H1 (cell line): ENCODE measurements at regions not wholly inside any gene's neighbourhood (a gene's known extent, or its start where the extent isn't known, plus 50 kb on each side); places are given as distances from the start of the nearest gene placed in this dataset.

Experiments used
- CTCF ChIA-PET: fragments of 300-600 bp; sonication (Branson Sonifier 250); formaldehyde crosslinking; loops from one replicate; lab custom pipeline; 2021; ENCODE audit not compliant: partially characterized antibody; lab: Charles Lee
- POLR2A ChIA-PET: fragments of 300-600 bp; sonication (Branson Sonifier 250); formaldehyde crosslinking; loops from one replicate; lab custom pipeline; 2021; ENCODE audit warnings: inconsistent platforms; ENCODE audit not compliant: partially characterized antibody; lab: Charles Lee
- DNase-seq, 2 experiments: peaks; one replicate each; pipeline versions ENCODE4 v3.0.0 to v3.0.0-alpha.2; 2010 to 2022; ENCODE audit warnings: low spot score in 2 of 2, low read depth in 1 of 2, mixed read lengths in 1 of 2
- FAIRE-seq: peaks from 2 replicates; lab custom pipeline; 2011; peaks lifted over from hg19 to GRCh38; lab: Jason Lieb, UNC
- H2AFZ ChIP-seq: 2 replicates; pipeline ENCODE4 v1.8.1; 2012; ENCODE audit warnings: low read length, inconsistent platforms
- H2AK5ac ChIP-seq: 2 replicates; pipeline ENCODE4 v1.6.1; 2013; ENCODE audit warnings: low read depth, low read length
- H2BK120ac ChIP-seq: replicated peaks from 2 replicates; pipeline ENCODE3; 2013; ENCODE audit warnings: low read depth, low read length, inconsistent platforms
- H2BK12ac ChIP-seq: 2 replicates; pipeline ENCODE4 v1.6.1; 2013; ENCODE audit warnings: low read depth, low read length
- H2BK15ac ChIP-seq: 2 replicates; pipeline ENCODE4 v1.6.1; 2013; ENCODE audit warnings: low read length
- H2BK20ac ChIP-seq: 2 replicates; pipeline ENCODE4 v1.6.1; 2013; ENCODE audit warnings: low read length
- H2BK5ac ChIP-seq: 2 replicates; pipeline ENCODE4 v1.6.1; 2013; ENCODE audit warnings: low read depth, low read length
- H3K14ac ChIP-seq: 2 replicates; pipeline ENCODE4 v1.6.1; 2013; ENCODE audit warnings: inconsistent platforms; ENCODE audit not compliant: insufficient read length
- H3K18ac ChIP-seq: 2 replicates; pipeline ENCODE4 v1.6.1; 2013; ENCODE audit warnings: low read length; ENCODE audit errors: extremely low read depth
- H3K23ac ChIP-seq: 2 replicates; pipeline ENCODE4 v1.6.1; 2013; ENCODE audit warnings: inconsistent platforms; ENCODE audit not compliant: insufficient read length
- H3K23me2 ChIP-seq: 2 replicates; pipeline ENCODE4 v1.6.1; 2013; ENCODE audit warnings: low read depth, low read length
- H3K27ac ChIP-seq: 2 replicates; pipeline ENCODE4 v1.6.1; 2011; ENCODE audit warnings: low read depth, low read length, inconsistent platforms
- H3K27me3 ChIP-seq, 4 experiments: replicated peaks in 1 of 4; 1 replicate in 1 of 4; 2 replicates in 3 of 4; pipeline versions ENCODE4 v1.6.1 to v1.8.1; 2011 to 2013; ENCODE audit warnings: low read length in 3 of 4, mild to moderate bottlenecking in 3 of 4, inconsistent platforms in 2 of 4, mixed read lengths in 2 of 4, moderate library complexity in 1 of 4; ENCODE audit not compliant: control insufficient read depth in 3 of 4, insufficient read depth in 3 of 4; ENCODE audit errors: extremely low read depth in 1 of 4
- H3K36me3 ChIP-seq, 4 experiments: 2 replicates each; pipeline versions ENCODE4 v1.6.1 to v1.8.1; 2011 to 2013; ENCODE audit warnings: mild to moderate bottlenecking in 4 of 4, low read length in 3 of 4, moderate library complexity in 2 of 4, control low read depth in 1 of 4, inconsistent platforms in 1 of 4; ENCODE audit not compliant: insufficient read depth in 4 of 4, control insufficient read depth in 2 of 4
- H3K4ac ChIP-seq: replicated peaks from 2 replicates; pipeline ENCODE3; 2013; ENCODE audit warnings: low read length, low read depth, mixed read lengths, inconsistent platforms; ENCODE audit not compliant: insufficient read length
- H3K4me1 ChIP-seq, 4 experiments: replicated peaks in 1 of 4; 1 replicate in 1 of 4; 2 replicates in 3 of 4; pipeline versions ENCODE4 v1.6.1 to v1.8.1; 2011 to 2013; ENCODE audit warnings: low read length in 3 of 4, inconsistent platforms in 2 of 4, mixed read lengths in 1 of 4; ENCODE audit not compliant: insufficient read depth in 4 of 4, control insufficient read depth in 3 of 4
- H3K4me2 ChIP-seq, 2 experiments: 2 replicates each; pipeline versions ENCODE4 v1.6.1 to v1.8.1; 2011 to 2013; ENCODE audit warnings: low read depth in 2 of 2, low read length in 2 of 2, control low read depth in 1 of 2, inconsistent platforms in 1 of 2, mild to moderate bottlenecking in 1 of 2; ENCODE audit not compliant: insufficient read depth in 1 of 2
- H3K4me3 ChIP-seq, 4 experiments: fragments of 200-600, 300-600 bp in 1 of 4; sonication (generic), shearing (Covaris generic), sonication (Bioruptor Twin) in 1 of 4; 2 replicates each; pipeline versions ENCODE4 v1.5.1 to v1.8.1; 2011 to 2016; ENCODE audit warnings: low read length in 4 of 4, low read depth in 3 of 4, control low read depth in 2 of 4, inconsistent platforms in 2 of 4, mild to moderate bottlenecking in 2 of 4, mixed read lengths in 1 of 4, moderate library complexity in 1 of 4; ENCODE audit not compliant: insufficient read depth in 2 of 4; ENCODE audit errors: extremely low read depth in 1 of 4
- H3K56ac ChIP-seq: replicated peaks from 2 replicates; pipeline ENCODE3; 2013; ENCODE audit warnings: low read depth, mild to moderate bottlenecking, mixed read lengths, low read length, inconsistent platforms; ENCODE audit not compliant: insufficient read length
- H3K79me1 ChIP-seq: 2 replicates; pipeline ENCODE4 v1.6.1; 2013; ENCODE audit warnings: low read depth, low read length, control low read depth
- H3K79me2 ChIP-seq, 2 experiments: 2 replicates each; pipeline versions ENCODE4 v1.6.1 to v1.8.1; 2012 to 2013; ENCODE audit warnings: low read length in 2 of 2, mild to moderate bottlenecking in 2 of 2, inconsistent platforms in 1 of 2; ENCODE audit not compliant: insufficient read depth in 2 of 2, control insufficient read depth in 1 of 2
- H3K9ac ChIP-seq, 4 experiments: replicated peaks in 1 of 4; 1 replicate in 1 of 4; 2 replicates in 3 of 4; pipeline versions ENCODE4 v1.6.1 to v1.8.1; 2011 to 2013; ENCODE audit warnings: low read depth in 3 of 4, low read length in 3 of 4, control low read depth in 2 of 4, mild to moderate bottlenecking in 2 of 4, moderate library complexity in 2 of 4, inconsistent platforms in 1 of 4; ENCODE audit errors: extremely low read depth in 1 of 4
- H3K9me3 ChIP-seq, 2 experiments: 2 replicates each; pipeline versions ENCODE4 v1.6.1 to v1.8.1; 2012 to 2013; ENCODE audit warnings: mild to moderate bottlenecking in 2 of 2, moderate library complexity in 2 of 2, control low read depth in 1 of 2, inconsistent platforms in 1 of 2, low read depth in 1 of 2, low read length in 1 of 2, mixed read lengths in 1 of 2; ENCODE audit not compliant: insufficient read depth in 2 of 2
- H4K20me1 ChIP-seq, 2 experiments: replicated peaks in 1 of 2; 2 replicates each; pipeline versions ENCODE3 to v1.8.1; 2011 to 2013; ENCODE audit warnings: inconsistent platforms in 2 of 2, low read length in 2 of 2, mild to moderate bottlenecking in 1 of 2; ENCODE audit not compliant: insufficient read depth in 2 of 2, control insufficient read depth in 1 of 2
- H4K5ac ChIP-seq: 2 replicates; pipeline ENCODE4 v1.6.1; 2013; ENCODE audit warnings: low read length, low read depth, mixed read lengths, inconsistent platforms; ENCODE audit not compliant: insufficient read length
- H4K8ac ChIP-seq: 2 replicates; pipeline ENCODE4 v1.8.0; 2013; ENCODE audit warnings: mild to moderate bottlenecking, moderate library complexity, low read length, inconsistent platforms; ENCODE audit not compliant: insufficient read depth; ENCODE audit errors: extremely low read depth
- H4K91ac ChIP-seq: replicated peaks from 2 replicates; pipeline ENCODE3; 2013; ENCODE audit warnings: low read length, mixed read lengths, inconsistent platforms; ENCODE audit not compliant: insufficient read length
- BRCA1 ChIP-seq: IDR thresholded peaks from 2 replicates; pipeline ENCODE4 v1.6.1; 2012; ENCODE audit warnings: low read depth, low read length, improper control_type of control experiment
- CREB1 ChIP-seq: IDR thresholded peaks from 2 replicates; pipeline ENCODE4 v1.6.1; 2012; ENCODE audit warnings: inconsistent platforms
- GABPA ChIP-seq: IDR thresholded peaks from 2 replicates; pipeline ENCODE4 v1.6.1; 2011; ENCODE audit warnings: mild to moderate bottlenecking, low read length, moderate library complexity, borderline replicate concordance; ENCODE audit not compliant: insufficient read depth
- HDAC6 ChIP-seq: IDR thresholded peaks from one replicate; pipeline ENCODE4 v1.7.1; 2012; ENCODE audit warnings: low read depth, mild to moderate bottlenecking, inconsistent platforms, low read length, moderate library complexity
- POU5F1 ChIP-seq: IDR thresholded peaks from 2 replicates; pipeline ENCODE4 v1.6.1; 2011; ENCODE audit warnings: low read depth, mild to moderate bottlenecking, low read length, moderate library complexity
- RBBP5 ChIP-seq: IDR thresholded peaks from 2 replicates; pipeline ENCODE4 v1.7.1; 2012; ENCODE audit warnings: low read depth, mild to moderate bottlenecking, inconsistent platforms, low read length, moderate library complexity, borderline replicate concordance
- RFX5 ChIP-seq: IDR thresholded peaks from 2 replicates; pipeline ENCODE4 v1.6.1; 2011; ENCODE audit warnings: low read depth, low read length, improper control_type of control experiment, borderline replicate concordance
- SIN3A ChIP-seq, 2 experiments: IDR thresholded peaks in 1 of 2; conservative IDR thresholded peaks in 1 of 2; 2 replicates each; pipeline ENCODE4 v1.6.1; 2011 to 2012; ENCODE audit warnings: low read length in 2 of 2, improper control_type of control experiment in 1 of 2, low read depth in 1 of 2, mild to moderate bottlenecking in 1 of 2
- SP1 ChIP-seq: IDR thresholded peaks from 2 replicates; pipeline ENCODE4 v1.6.1; 2011; ENCODE audit warnings: low read depth, low read length
- TAF1 ChIP-seq: IDR thresholded peaks from 2 replicates; pipeline ENCODE4 v1.6.1; 2011; ENCODE audit warnings: mild to moderate bottlenecking, low read depth, low read length
- TEAD4 ChIP-seq: IDR thresholded peaks from 2 replicates; pipeline ENCODE4 v1.6.1; 2012; ENCODE audit warnings: low read depth, low read length, inconsistent platforms, mixed read lengths
- YY1 ChIP-seq: IDR thresholded peaks from 2 replicates; pipeline ENCODE4 v1.6.1; 2011; ENCODE audit warnings: low read depth, mild to moderate bottlenecking, low read length
- ZNF274 ChIP-seq: IDR thresholded peaks from 2 replicates; pipeline ENCODE4 v1.7.0; 2012; ENCODE audit warnings: low read length, borderline replicate concordance; ENCODE audit errors: extremely low read depth
- WGBS, 2 experiments: shearing (Covaris generic) in 1 of 2; methylation state at CpG; one replicate each; pipeline versions ENCODE4 v1.1.6 to v1.1.7; 2013 to 2015; ENCODE audit warnings: low lambda C conversion rate in 2 of 2, mixed read lengths in 2 of 2, inconsistent platforms in 1 of 2, low coverage in 1 of 2, missing lambda C conversion rate in 1 of 2; ENCODE audit not compliant: insufficient replicate concordance in 2 of 2, insufficient coverage in 1 of 2, insufficient read length in 1 of 2; ENCODE audit errors: extremely low coverage in 1 of 2, missing lambda C conversion rate in 1 of 2; 5-methylcytosine and 5-hydroxymethylcytosine counted together
- TF ChIP-seq, protein P1 (sequence below): IDR thresholded peaks from 2 replicates; pipeline ENCODE4 v1.6.1; 2012; ENCODE audit warnings: inconsistent platforms

- no peak overlapping the region; the same call in 1 of the 2 replicates for H2BK15ac ChIP-seq
- no peaks in the 10 kb centered on the region for H4K20me1 ChIP-seq
- DNase-seq, result no peak
- H3K56ac ChIP-seq, result no peak overlapping the region
- H2BK12ac ChIP-seq, result no peak overlapping the region
- no peak overlapping the region for H3K14ac ChIP-seq
- no peak overlapping the region for H2AK5ac ChIP-seq
- H3K23me2 ChIP-seq, result no peaks in the 10 kb centered on the region
- ChIA-PET POLR2A (interaction anchor here (1.0 kb wide), 1 partner anchor 9 kb away, joined by 3 read pairs; no protein-coding TSS in a partner anchor), CTCF (no interaction called here)
- no peaks in the 10 kb centered on the region for H3K36me3 ChIP-seq
- H3K4ac ChIP-seq, result no peak overlapping the region
- no peaks in the 10 kb centered on the region for H3K79me1 ChIP-seq
- H2AFZ ChIP-seq, result no peak overlapping the region
- no peak overlapping the region for H3K18ac ChIP-seq
- H4K5ac ChIP-seq, result no peak overlapping the region
- 92 to 100% methylated on average over 1 to 2 of the region's 2 CpGs for WGBS, 2 experiments
- FAIRE-seq, result no peak
- no peak overlapping the region for H3K4me3 ChIP-seq
- H3K4me2 ChIP-seq, result no peak overlapping the region
- no peak overlapping the region for H3K23ac ChIP-seq
- peaks cover 0 to 6% (median under 1%) of the 10 kb centered on the region in 4 experiments; a peak in 1 of 7 replicates for H3K4me1 ChIP-seq
- no peak overlapping the region for H3K9ac ChIP-seq
- H3K9me3 ChIP-seq, result no peaks in the 10 kb centered on the region
- no peaks in the 10 kb centered on the region for H3K79me2 ChIP-seq
- no peak overlapping the region for H4K8ac ChIP-seq
- H2BK20ac ChIP-seq, result no peak overlapping the region
- no peak overlapping the region for H2BK5ac ChIP-seq
- H4K91ac ChIP-seq, result no peak overlapping the region
- no peak overlapping the region for H3K27ac ChIP-seq
- H2BK120ac ChIP-seq, result no peak overlapping the region
- H3K27me3 ChIP-seq, result no peaks in the 10 kb centered on the region; a peak in 1 of 7 replicates
- TF ChIP-seq ZNF274 (no peak), SIN3A (conservative IDR thresholded peaks at IDR 0.05 in 1 of 2, IDR thresholded peaks at IDR 0.05 in 1 of 2; ENCODE audit: low read depth in 1 of 2, low read length in 2 of 2) (no peak), SP1 (no peak), BRCA1 (no peak), GABPA (no peak), YY1 (no peak), RFX5 (no peak), TEAD4 (no peak), TAF1 (no peak), CREB1 (no peak), RBBP5 (no peak), HDAC6 (no peak), POU5F1 (no peak)
- TF ChIP-seq, protein P1, sequence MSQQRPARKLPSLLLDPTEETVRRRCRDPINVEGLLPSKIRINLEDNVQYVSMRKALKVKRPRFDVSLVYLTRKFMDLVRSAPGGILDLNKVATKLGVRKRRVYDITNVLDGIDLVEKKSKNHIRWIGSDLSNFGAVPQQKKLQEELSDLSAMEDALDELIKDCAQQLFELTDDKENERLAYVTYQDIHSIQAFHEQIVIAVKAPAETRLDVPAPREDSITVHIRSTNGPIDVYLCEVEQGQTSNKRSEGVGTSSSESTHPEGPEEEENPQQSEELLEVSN, result no peak
Measured at GRCh38 chr9:2425676-2426075, 195.9 kb upstream of the VLDLR start.
